Stomach (tissue), 8 donors: ENCODE measurements at regions not wholly inside any gene's neighbourhood (a gene's known extent, or its start where the extent isn't known, plus 50 kb on each side); places are given as distances from the start of the nearest gene placed in this dataset.

Experiments
- DNase-seq, 2 donors: peaks; one replicate each; pipeline versions ENCODE4 v3.0.0 to v3.0.0-alpha.2; 2013 to 2019
- H3K27ac ChIP-seq, 5 donors: fragments of 200-600 bp in 4 of 5; sonication (generic) in 4 of 5; one replicate each; pipeline ENCODE4 v1.5.1; 2013 to 2019; ENCODE audit warnings: mild to moderate bottlenecking in 1 of 5, moderate library complexity in 1 of 5
- H3K27me3 ChIP-seq, 3 donors: fragments of 200-600 bp; sonication (generic); one replicate each; pipeline ENCODE4 v1.5.1; 2017 to 2019; ENCODE audit warnings: mixed run types in 1 of 3
- H3K36me3 ChIP-seq, 4 donors: fragments of 200-600 bp; sonication (generic); 1 replicate in 3 of 4; 2 replicates in 1 of 4; pipeline ENCODE4 v1.5.1; 2016 to 2019
- H3K4me1 ChIP-seq, 4 donors: fragments of 200-600 bp; sonication (generic); one replicate each; pipeline ENCODE4 v1.5.1; 2016 to 2019
- H3K4me3 ChIP-seq, 4 donors: fragments of 200-600 bp; sonication (generic) in 3 of 4; one replicate each; pipeline ENCODE4 v1.5.1; 2016 to 2019; ENCODE audit warnings: mild to moderate bottlenecking in 1 of 4
- H3K9me3 ChIP-seq, 4 donors: fragments of 200-600 bp; sonication (generic); one replicate each; pipeline ENCODE4 v1.5.1; 2016 to 2019
- CTCF ChIP-seq, 7 experiments: fragments of 450-650 bp in 4 of 7; fragments of 200-600 bp in 3 of 7; sonication (generic) in 3 of 7; IDR thresholded peaks; one replicate each; pipeline ENCODE4 v1.5.1; 2016 to 2019; ENCODE audit warnings: antibody characterized with exemption in 7 of 7, control low read depth in 2 of 7, mild to moderate bottlenecking in 1 of 7
- EP300 ChIP-seq: sonication (generic); formaldehyde crosslinking; IDR thresholded peaks from one replicate; pipeline ENCODE4 v1.6.1; 2017; ENCODE audit warnings: antibody characterized with exemption
- POLR2A ChIP-seq, 4 donors: fragments of 450-650 bp; IDR thresholded peaks; one replicate each; pipeline ENCODE4 v1.6.1; 2016; ENCODE audit warnings: antibody characterized with exemption in 4 of 4, control low read depth in 2 of 4, mild to moderate bottlenecking in 1 of 4, moderate library complexity in 1 of 4
- POLR2AphosphoS5 ChIP-seq, 3 donors: sonication (generic); formaldehyde crosslinking; IDR thresholded peaks; one replicate each; pipeline ENCODE4 v1.6.1; 2016; ENCODE audit warnings: antibody characterized with exemption in 3 of 3
- WGBS, 5 donors: extraction: QIAGEN DNeasy Blood & Tissue Kit in 3 of 5; methylation state at CpG; one replicate each; pipeline versions ENCODE4 v1.1.5 to v1.1.7; 2013 to 2018; 5-methylcytosine and 5-hydroxymethylcytosine counted together
- intact Hi-C: fragments of 100-400 bp; cut with DNase I; formaldehyde crosslinking; loops from one replicate; pipeline ENCODE4 v1.15.1; 2023; ENCODE audit warnings: low total_unique reads
- donor health status: healthy with polysubstance abuse.
- donor health status: Bipolar disorder and iron deficiency.
- donor health status: healthy.

- Histone ChIP-seq H3K27ac (no peak overlapping the region), H3K27me3 (peaks cover 0 to 22% (median 13%) of the 10 kb centered on the region in 3 donors), H3K4me3 (no peak overlapping the region), H3K4me1 (peaks cover 0 to 6% (median 2%) of the 10 kb centered on the region in 4 donors), H3K36me3 (no peaks in the 10 kb centered on the region), H3K9me3 (no peaks in the 10 kb centered on the region)
- 25 to 46% (median 27%) methylated on average over 1 to 2 of the region's 2 CpGs for WGBS, 5 donors
- TF ChIP-seq CTCF (IDR thresholded peaks at IDR 0.05) (no peak), EP300 (no peak), POLR2A (IDR thresholded peaks at IDR 0.05) (no peak), POLR2AphosphoS5 (IDR thresholded peaks at IDR 0.05) (no peak)
- intact Hi-C loops: no loop called here
- no peak for DNase-seq
Observed at GRCh38 chr18:75912829-75913228, 485.3 kb upstream of the SMIM21 start.

GRCh38 chr18:75904416-75904815, 476.9 kb upstream of the SMIM21 start:
- Histone ChIP-seq H3K27me3 (no peaks in the 10 kb centered on the region), H3K36me3 (no peaks in the 10 kb centered on the region), H3K27ac (no peak overlapping the region), H3K9me3 (no peaks in the 10 kb centered on the region), H3K4me1 (no peaks in the 10 kb centered on the region), H3K4me3 (no peak overlapping the region)
- WGBS, 5 donors: 94 to 96% (median 95%) methylated on average over 15 of the region's 15 CpGs
- TF ChIP-seq POLR2AphosphoS5 (IDR thresholded peaks at IDR 0.05): no peak
- TF ChIP-seq POLR2A (IDR thresholded peaks at IDR 0.05): no peak
- no peak for TF ChIP-seq EP300
- TF ChIP-seq CTCF (IDR thresholded peaks at IDR 0.05): no peak
- no peak for DNase-seq
- intact Hi-C loops: loop anchor here (10.0 kb wide), 1 partner anchor 90 kb away; no protein-coding TSS in a partner anchor

GRCh38 chr18:75898651-75899050, 471.1 kb upstream of the SMIM21 start:
- no peak for TF ChIP-seq CTCF (IDR thresholded peaks at IDR 0.05)
- TF ChIP-seq POLR2AphosphoS5 (IDR thresholded peaks at IDR 0.05): no peak
- TF ChIP-seq EP300: no peak
- no peak for TF ChIP-seq POLR2A (IDR thresholded peaks at IDR 0.05)
- no peaks in the 10 kb centered on the region for H3K4me1 ChIP-seq
- 46 to 56% (median 55%) methylated on average over 4 of the region's 4 CpGs for WGBS, 5 donors
- intact Hi-C loops: no loop called here
- no peak overlapping the region for H3K27ac ChIP-seq
- H3K27me3 ChIP-seq: no peaks in the 10 kb centered on the region
- H3K36me3 ChIP-seq: no peaks in the 10 kb centered on the region
- DNase-seq: no peak
- H3K4me3 ChIP-seq: no peak overlapping the region
- no peaks in the 10 kb centered on the region for H3K9me3 ChIP-seq

- no peak overlapping the region for H3K27ac ChIP-seq
- H3K4me1 ChIP-seq: no peaks in the 10 kb centered on the region
- no peaks in the 10 kb centered on the region for H3K9me3 ChIP-seq
- intact Hi-C loops: no loop called here
- H3K27me3 ChIP-seq: no peaks in the 10 kb centered on the region
- no peak for DNase-seq
- H3K36me3 ChIP-seq: no peaks in the 10 kb centered on the region
- H3K4me3 ChIP-seq: no peak overlapping the region
- 86 to 92% (median 92%) methylated on average over 7 of the region's 7 CpGs for WGBS, 5 donors
- no peak for TF ChIP-seq POLR2AphosphoS5 (IDR thresholded peaks at IDR 0.05)
- TF ChIP-seq CTCF (IDR thresholded peaks at IDR 0.05): no peak
- no peak for TF ChIP-seq POLR2A (IDR thresholded peaks at IDR 0.05)
- TF ChIP-seq EP300: no peak
Observed at GRCh38 chr18:75897386-75897785, 469.9 kb upstream of the SMIM21 start.
